A549 (cell line): ENCODE measurements at regions not wholly inside any gene's neighbourhood (a gene's known extent, or its start where the extent isn't known, plus 50 kb on each side); places are given as distances from the start of the nearest gene placed in this dataset.

Experiments
- ATAC-seq, 2 experiments: fragments of 200-7000 bp in 1 of 2; fragments of >200 bp in 1 of 2; cut with Nextera tagmentation in 1 of 2; cut with Tn5 transposase in 1 of 2; 3 replicates each; pipeline versions ENCODE4 v1.8.0 to v1.9.1; 2018 to 2020; ENCODE audit warnings: mild to moderate bottlenecking in 1 of 2, moderate library complexity in 1 of 2
- CTCF ChIA-PET: fragments of 300-600 bp; sonication (Branson Sonifier 250); formaldehyde crosslinking; extraction: SDS; loops from one replicate; lab custom pipeline; 2021; ENCODE audit warnings: antibody characterized with exemption, inconsistent platforms; lab: Yijun Ruan, JAX
- POLR2A ChIA-PET: fragments of 350-600 bp; formaldehyde crosslinking; extraction: SDS; loops from one replicate; lab custom pipeline; 2021; ENCODE audit warnings: antibody characterized with exemption, inconsistent platforms; lab: Yijun Ruan, JAX
- DNase-seq, 2 experiments: peaks; one replicate each; pipeline versions ENCODE4 v3.0.0 to v3.0.0-alpha.2; 2011 to 2016; ENCODE audit warnings: low read depth in 1 of 2, low spot score in 1 of 2
- FAIRE-seq: peaks from 2 replicates; lab custom pipeline; 2011; peaks lifted over from hg19 to GRCh38; lab: Jason Lieb, UNC
- H3K27ac ChIP-seq, 2 experiments: fragments of >200 bp; sonication (Bioruptor Twin); formaldehyde crosslinking; 3 replicates each; pipeline ENCODE4 v1.5.1; 2016 to 2017
- H3K4me1 ChIP-seq: fragments of >200 bp; sonication (Bioruptor Twin); formaldehyde crosslinking; 3 replicates; pipeline ENCODE4 v1.6.1; 2016
- H3K4me2 ChIP-seq: fragments of >200 bp; sonication (Bioruptor Twin); formaldehyde crosslinking; 3 replicates; pipeline ENCODE4 v1.6.1; 2016
- H3K4me3 ChIP-seq: fragments of >200 bp; sonication (Bioruptor Twin); formaldehyde crosslinking; 3 replicates; pipeline ENCODE4 v1.5.1; 2016
- H3K9me3 ChIP-seq: fragments of >200 bp; sonication (Bioruptor Twin); formaldehyde crosslinking; 3 replicates; pipeline ENCODE4 v1.6.1; 2016
- BHLHE40 ChIP-seq: IDR thresholded peaks from 2 replicates; pipeline ENCODE4 v1.6.1; 2012; ENCODE audit warnings: low read depth, low read length, inconsistent platforms
- CBX2 ChIP-seq: fragments of 200-600 bp; sonication (generic); IDR thresholded peaks from 2 replicates; pipeline ENCODE4 v1.6.1; 2016; ENCODE audit warnings: low read depth, mild to moderate bottlenecking, borderline replicate concordance
- CBX8 ChIP-seq: fragments of 200-600 bp; sonication (generic); IDR thresholded peaks from 2 replicates; pipeline ENCODE4 v1.6.1; 2016
- CHD2 ChIP-seq: fragments of 150-350 bp; IDR thresholded peaks from 2 replicates; pipeline ENCODE4 v1.6.1; 2014; ENCODE audit warnings: low read length; ENCODE audit not compliant: partially characterized antibody
- E2F6 ChIP-seq: IDR thresholded peaks from 2 replicates; pipeline ENCODE4 v1.6.1; 2012; ENCODE audit warnings: low read depth, borderline replicate concordance
- ESRRA ChIP-seq: fragments of 150-350 bp; IDR thresholded peaks from 2 replicates; pipeline ENCODE4 v1.6.1; 2014; ENCODE audit warnings: mild to moderate bottlenecking, low read length, borderline replicate concordance
- GATA3 ChIP-seq: IDR thresholded peaks from 2 replicates; pipeline ENCODE4 v1.6.1; 2012; ENCODE audit warnings: borderline replicate concordance
- HES2 ChIP-seq: fragments of >200 bp; sonication (Bioruptor Twin); formaldehyde crosslinking; IDR thresholded peaks from 2 replicates; pipeline ENCODE4 v1.6.1; 2016
- HEYL ChIP-seq: fragments of 250-450 bp; sonication (Bioruptor Pico); IDR thresholded peaks from 2 replicates; pipeline ENCODE4 v1.8.0; 2021; ENCODE audit warnings: mild to moderate bottlenecking, moderate library complexity
- HOXA7 ChIP-seq: fragments of 250-450 bp; sonication (Bioruptor Pico); IDR thresholded peaks from 2 replicates; pipeline ENCODE4 v1.5.0; 2020; ENCODE audit warnings: mild to moderate bottlenecking, moderate library complexity
- HOXB5 ChIP-seq: fragments of 250-450 bp; sonication (Bioruptor Pico); IDR thresholded peaks from 2 replicates; pipeline ENCODE4 v1.5.0; 2020; ENCODE audit warnings: mild to moderate bottlenecking, moderate library complexity
- JUN ChIP-seq, 2 experiments: fragments of >200 bp; sonication (Bioruptor Twin); formaldehyde crosslinking; IDR thresholded peaks; 2 replicates in 1 of 2; 3 replicates in 1 of 2; pipeline ENCODE4 v1.6.1; 2016 to 2017
- MAX ChIP-seq: IDR thresholded peaks from 2 replicates; pipeline ENCODE4 v1.6.1; 2012
- MAZ ChIP-seq: fragments of 150-350 bp; IDR thresholded peaks from 2 replicates; pipeline ENCODE4 v1.6.1; 2014; ENCODE audit warnings: antibody characterized with exemption, low read depth, low read length, borderline replicate concordance
- NFE2L2 ChIP-seq: fragments of 150-350 bp; conservative IDR thresholded peaks from 2 replicates; pipeline ENCODE4 v1.6.1; 2014; ENCODE audit warnings: low read length
- NPAS2 ChIP-seq: fragments of 250-450 bp; sonication (Bioruptor Pico); IDR thresholded peaks from 2 replicates; pipeline ENCODE4 v1.8.0; 2022; ENCODE audit warnings: mild to moderate bottlenecking, moderate library complexity, borderline replicate concordance
- PBX3 ChIP-seq: IDR thresholded peaks from 2 replicates; pipeline ENCODE4 v1.6.1; 2012
- PHF8 ChIP-seq: fragments of 200-600 bp; sonication (generic); IDR thresholded peaks from 2 replicates; pipeline ENCODE4 v1.6.1; 2016; ENCODE audit warnings: low read depth, mild to moderate bottlenecking, antibody characterized with exemption, moderate library complexity, borderline replicate concordance
- POLR2A ChIP-seq: IDR thresholded peaks from 2 replicates; pipeline ENCODE4 v1.6.1; 2012; ENCODE audit warnings: mild to moderate bottlenecking, low read length
- REST ChIP-seq: fragments of 200-600 bp; sonication (generic); IDR thresholded peaks from 2 replicates; pipeline ENCODE4 v1.6.1; 2016; ENCODE audit warnings: antibody characterized with exemption, mild to moderate bottlenecking, moderate library complexity
- RNF2 ChIP-seq: fragments of 200-600 bp; sonication (generic); IDR thresholded peaks from 2 replicates; pipeline ENCODE4 v1.6.1; 2016; ENCODE audit warnings: low read depth, mild to moderate bottlenecking, antibody characterized with exemption, moderate library complexity, borderline replicate concordance
- TFCP2L1 ChIP-seq: fragments of 250-450 bp; sonication (Bioruptor Pico); IDR thresholded peaks from 2 replicates; pipeline ENCODE4 v1.5.0; 2021; ENCODE audit warnings: mild to moderate bottlenecking
- TP53 ChIP-seq: fragments of 250-450 bp; sonication (Bioruptor Pico); IDR thresholded peaks from 2 replicates; pipeline ENCODE4 v1.5.0; 2021; ENCODE audit warnings: mild to moderate bottlenecking, moderate library complexity
- ZC3H11A ChIP-seq: fragments of 450-650 bp; IDR thresholded peaks from 2 replicates; pipeline ENCODE4 v1.6.1; 2014; ENCODE audit warnings: antibody characterized with exemption, mild to moderate bottlenecking
- ZSCAN20 ChIP-seq: fragments of 250-450 bp; sonication (Bioruptor Pico); IDR thresholded peaks from 2 replicates; pipeline ENCODE4 v1.8.0; 2022; ENCODE audit warnings: mild to moderate bottlenecking, moderate library complexity
- WGBS: methylation state at CpG from one replicate; pipeline ENCODE4 v1.1.6; 2017; ENCODE audit errors: missing lambda C conversion rate; 5-methylcytosine and 5-hydroxymethylcytosine counted together

- Histone ChIP-seq H3K4me2 (no peak overlapping the region), H3K9me3 (no peaks in the 10 kb centered on the region), H3K4me3 (no peak overlapping the region), H3K4me1 (no peaks in the 10 kb centered on the region), H3K27ac (no peak overlapping the region)
- FAIRE-seq (no peak), ATAC-seq (no peak), DNase-seq (no peak)
- CTCF ChIA-PET = no interaction called here
- TF ChIP-seq GATA3 = no peak
- no peak for TF ChIP-seq ZC3H11A
- TF ChIP-seq RNF2 = no peak
- TF ChIP-seq HOXB5 (CRISPR knock-in tag) = no peak
- WGBS = 53% methylated on average over 6 of the region's 9 CpGs
- POLR2A ChIA-PET = no interaction called here
These were observed 252.2 kb downstream of the DLL1 start for GRCh38 chr6:170038708-170039107.

GRCh38 chr6:170038251-170038650 lies 252.6 kb downstream of the DLL1 start:
- FAIRE-seq (no peak), ATAC-seq (no peak), DNase-seq (no peak)
- H3K4me3 ChIP-seq = no peak overlapping the region
- WGBS = 40% methylated on average over 2 of the region's 7 CpGs
- ChIA-PET CTCF (interaction anchor here (0.6 kb wide), 1 partner anchor 223 kb away, joined by 3 read pairs; no protein-coding TSS in a partner anchor), POLR2A (no interaction called here)
- no peak overlapping the region for H3K4me2 ChIP-seq
- H3K9me3 ChIP-seq = no peaks in the 10 kb centered on the region
- H3K27ac ChIP-seq = no peak overlapping the region
- no peaks in the 10 kb centered on the region for H3K4me1 ChIP-seq
- TF ChIP-seq REST = no peak
- no peak for TF ChIP-seq ESRRA
- no peak for TF ChIP-seq PHF8
- TF ChIP-seq E2F6 = no peak
- TF ChIP-seq CBX8 = no peak

- no peak overlapping the region for H3K4me3 ChIP-seq
- no peaks in the 10 kb centered on the region for H3K9me3 ChIP-seq
- TF ChIP-seq JUN (IDR thresholded peaks at IDR 0.05) (no peak), NFE2L2 (no peak), HOXA7 (no peak), HES2 (no peak), BHLHE40 (no peak)
- H3K4me2 ChIP-seq = no peak overlapping the region
- ATAC-seq (no peak), DNase-seq (no peak), FAIRE-seq (no peak)
- no peak overlapping the region for H3K27ac ChIP-seq
- H3K4me1 ChIP-seq = no peaks in the 10 kb centered on the region
- CTCF ChIA-PET = interaction anchor here (0.6 kb wide), 1 partner anchor 223 kb away, joined by 3 read pairs; no protein-coding TSS in a partner anchor
- WGBS = 70% methylated on average over 6 of the region's 15 CpGs
- POLR2A ChIA-PET = no interaction called here
These were observed 253.2 kb downstream of the DLL1 start for GRCh38 chr6:170037541-170038250.

- FAIRE-seq (no peak), DNase-seq (no peak), ATAC-seq (no peak)
- ChIA-PET POLR2A (no interaction called here), CTCF (no interaction called here)
- no peak overlapping the region for H3K27ac ChIP-seq
- H3K4me1 ChIP-seq = no peaks in the 10 kb centered on the region
- no peak overlapping the region for H3K4me2 ChIP-seq
- 65% methylated on average over 6 of the region's 7 CpGs for WGBS
- H3K9me3 ChIP-seq = no peaks in the 10 kb centered on the region
- no peak overlapping the region for H3K4me3 ChIP-seq
- TF ChIP-seq MAZ (no peak), HEYL (CRISPR knock-in tag) (no peak), HOXA7 (no peak), E2F6 (no peak), NPAS2 (CRISPR knock-in tag) (no peak), TFCP2L1 (CRISPR knock-in tag) (no peak), CHD2 (no peak), RNF2 (no peak), ZSCAN20 (CRISPR knock-in tag) (no peak), MAX (no peak), PHF8 (no peak), PBX3 (no peak), POLR2A (no peak), ZC3H11A (no peak), CBX2 (no peak), TP53 (no peak)
These were observed 254.0 kb downstream of the DLL1 start for GRCh38 chr6:170036916-170037315.
